ENCODE measurements at regions not wholly inside any gene's neighbourhood (a gene's known extent, or its start where the extent isn't known, plus 50 kb on each side); places are given as distances from the start of the nearest gene placed in this dataset.
"Not testable (repeated sequence)": the region's sequence is repeated elsewhere in the genome, so short reads cannot be mapped to it uniquely, and the experiment has no call there.

DNA sequence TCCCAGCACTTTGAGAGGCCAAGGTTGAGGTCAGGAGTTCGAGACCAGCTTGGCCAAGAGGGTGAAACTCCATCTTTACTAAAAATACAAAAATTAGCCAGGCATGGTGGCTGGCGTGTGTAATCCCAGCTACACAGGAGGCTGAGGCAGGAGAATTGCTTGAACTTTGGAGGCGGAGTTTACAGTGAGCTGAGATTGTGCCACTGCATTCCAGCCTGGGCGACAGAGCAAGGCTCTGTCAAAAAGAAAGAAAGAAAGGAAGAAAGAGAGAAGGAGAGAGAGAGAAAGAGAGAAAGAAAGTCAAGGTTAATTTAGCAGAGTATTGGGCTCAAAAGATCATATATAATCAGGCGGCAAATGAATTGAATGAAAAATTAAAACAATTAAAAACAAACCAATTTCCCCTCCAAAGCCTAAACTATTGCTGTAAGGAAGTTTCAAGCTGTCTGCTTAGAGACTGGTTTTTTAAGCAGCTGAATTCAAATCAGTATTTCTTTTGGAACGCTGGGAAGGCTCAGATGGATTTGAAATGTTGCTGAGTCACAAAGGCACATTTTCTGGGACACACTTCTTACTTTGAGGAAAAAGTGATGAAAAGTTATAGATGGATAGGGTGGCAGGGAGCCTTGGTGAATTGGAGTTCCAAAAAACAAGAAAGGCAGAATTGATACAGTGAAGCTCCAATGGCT is 81.3 kb upstream of the BHLHE40 start:
- DNase-seq (ENCODE audit: low read depth): no peak

DNA sequence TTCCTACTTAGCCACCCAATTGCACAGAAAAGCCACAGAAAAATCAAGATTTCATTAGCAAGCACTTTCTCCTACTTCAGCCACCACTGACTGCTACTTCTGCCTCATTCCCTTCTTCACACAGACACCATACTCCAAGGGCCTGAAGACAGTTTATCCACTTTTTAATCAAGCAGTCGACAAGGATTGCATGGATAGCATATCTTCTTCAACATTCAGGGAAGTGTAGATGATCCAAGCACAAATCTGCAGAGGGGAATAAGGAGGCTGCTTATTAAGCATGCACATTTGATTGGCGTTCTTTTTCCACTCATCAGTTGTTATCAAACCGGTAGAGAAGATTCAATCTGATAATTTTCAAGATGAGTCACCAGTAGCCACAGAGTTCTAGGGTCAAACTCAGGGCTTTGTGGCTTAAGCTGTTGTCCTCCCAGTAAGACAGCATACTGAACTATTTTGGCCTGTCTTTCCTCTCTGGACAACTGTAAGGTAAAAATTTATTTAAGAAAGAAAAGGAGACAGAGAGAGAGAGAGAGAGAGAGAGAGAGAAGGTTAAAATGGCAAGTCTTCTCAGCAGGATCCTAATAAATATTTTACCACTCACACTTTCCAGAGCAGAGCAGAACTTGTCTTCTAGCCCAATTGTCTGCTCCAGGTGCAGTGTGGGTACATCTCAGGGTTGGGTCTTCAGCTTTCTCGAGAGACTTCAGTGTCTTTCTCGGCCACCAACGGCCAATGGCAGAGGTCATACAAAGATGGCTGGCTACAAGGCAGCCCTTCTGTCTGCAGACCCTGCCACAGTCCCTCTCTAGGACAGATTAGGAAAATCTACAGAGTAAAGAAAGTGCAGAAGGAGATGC is 80.6 kb upstream of the BHLHE40 start:
- DNase-seq (ENCODE audit: low read depth): peak; percentile 26

DNA sequence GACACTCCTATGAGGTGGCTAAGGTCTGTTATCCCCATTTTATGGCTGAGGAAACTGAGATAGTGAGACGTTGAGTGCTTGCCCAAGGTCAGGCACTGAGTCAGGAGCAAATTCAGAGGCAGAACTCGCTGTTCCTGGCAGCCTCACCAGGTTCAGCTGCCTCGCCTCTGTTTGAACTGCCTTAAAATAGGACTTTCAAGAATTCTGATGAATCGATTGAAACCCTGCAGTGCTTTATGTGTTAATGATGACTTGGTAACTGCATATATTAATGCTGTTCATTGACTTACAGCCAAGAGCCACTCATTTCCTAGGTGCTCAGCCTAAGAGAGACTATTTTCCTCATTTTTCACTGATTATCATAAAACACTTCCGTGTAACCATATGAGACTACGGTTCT is 79.5 kb upstream of the BHLHE40 start:
- no peak for DNase-seq (ENCODE audit: low read depth)

DNA sequence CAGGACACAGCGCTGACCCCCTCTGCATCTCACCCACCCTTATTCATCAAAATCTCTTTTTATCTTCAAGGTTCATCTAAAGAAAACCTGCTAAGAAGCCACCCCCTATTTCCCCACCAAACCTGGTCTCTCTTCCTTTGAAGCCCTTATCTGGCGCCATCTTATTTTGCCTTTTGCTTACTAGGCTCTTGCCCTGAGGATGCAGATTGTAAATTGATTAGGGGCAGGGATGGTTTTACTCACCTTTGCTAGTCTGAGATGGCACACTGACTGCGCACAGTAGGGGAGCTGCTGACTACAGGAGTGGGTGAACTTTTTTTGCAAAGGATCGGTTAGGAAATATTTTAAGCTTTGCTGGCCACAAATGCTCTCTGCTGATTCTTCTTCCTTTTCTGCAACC is 78.9 kb upstream of the BHLHE40 start:
- no peak for DNase-seq (ENCODE audit: low read depth)

DNA sequence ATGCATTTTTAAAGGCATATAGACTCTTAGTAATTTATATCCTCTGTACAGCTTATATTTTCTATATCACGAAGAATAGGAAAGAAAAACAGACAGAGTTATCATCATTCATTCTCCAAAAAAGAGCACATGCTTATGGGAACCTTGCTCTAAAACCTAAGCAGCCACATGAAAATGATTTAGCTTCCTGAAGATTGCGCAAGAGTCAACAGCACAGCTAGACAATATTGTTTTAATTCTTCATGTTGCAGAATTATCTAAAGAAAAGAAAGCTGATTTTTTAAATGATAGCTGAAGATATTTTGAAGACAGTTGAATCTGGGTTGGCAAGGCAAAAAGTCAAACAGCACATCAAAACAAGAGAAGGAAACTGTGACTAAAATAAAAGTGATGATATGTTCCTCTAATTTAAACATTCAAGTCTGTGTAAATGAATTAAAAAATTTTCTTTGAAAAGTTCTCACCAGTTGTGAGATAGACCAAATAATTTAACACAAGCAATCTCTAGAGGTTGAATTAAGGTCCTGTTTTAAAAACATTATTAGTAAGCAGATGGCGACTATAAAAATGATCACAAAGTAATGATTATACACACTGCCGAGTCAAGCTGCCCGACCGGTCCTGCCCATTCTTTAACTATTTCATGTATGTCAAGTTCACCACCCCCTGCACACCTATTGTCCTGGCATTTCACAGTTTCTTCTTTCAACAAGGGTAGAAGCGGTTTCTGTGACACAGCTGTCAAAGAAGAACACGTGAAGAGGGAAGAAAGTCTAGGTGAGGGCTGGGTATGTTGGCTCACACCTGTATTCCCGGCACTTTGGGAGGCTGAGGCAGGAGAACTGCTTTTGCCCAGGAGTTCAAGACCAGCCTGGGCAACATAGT is 74.2 kb upstream of the BHLHE40 start:
- no peak for DNase-seq (ENCODE audit: low read depth)

DNA sequence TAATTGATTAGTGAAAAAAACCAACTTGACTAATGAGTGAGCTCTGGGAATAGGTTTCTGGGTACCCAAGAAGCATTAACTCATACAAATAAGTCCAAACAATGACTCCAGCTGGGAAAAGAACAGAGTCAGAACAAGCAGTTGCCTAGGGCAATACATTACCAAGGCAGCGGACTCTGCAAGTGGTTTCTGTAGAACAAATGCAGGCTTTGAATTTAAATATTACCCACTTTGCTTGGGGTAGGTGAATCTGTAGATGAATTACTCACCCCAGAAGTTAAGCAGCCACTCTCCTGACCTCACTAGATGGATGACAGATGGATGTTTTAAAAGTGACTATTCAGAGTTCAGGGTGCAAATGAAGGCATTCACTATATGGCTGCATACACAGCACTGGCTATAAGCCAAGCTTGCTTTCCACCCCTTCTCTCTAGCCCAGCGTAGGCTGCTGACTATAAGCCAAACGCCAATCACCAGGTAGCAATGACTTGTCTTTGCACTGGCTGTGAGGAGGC is 73.1 kb upstream of the BHLHE40 start:
- DNase-seq (ENCODE audit: low read depth): no peak

DNA sequence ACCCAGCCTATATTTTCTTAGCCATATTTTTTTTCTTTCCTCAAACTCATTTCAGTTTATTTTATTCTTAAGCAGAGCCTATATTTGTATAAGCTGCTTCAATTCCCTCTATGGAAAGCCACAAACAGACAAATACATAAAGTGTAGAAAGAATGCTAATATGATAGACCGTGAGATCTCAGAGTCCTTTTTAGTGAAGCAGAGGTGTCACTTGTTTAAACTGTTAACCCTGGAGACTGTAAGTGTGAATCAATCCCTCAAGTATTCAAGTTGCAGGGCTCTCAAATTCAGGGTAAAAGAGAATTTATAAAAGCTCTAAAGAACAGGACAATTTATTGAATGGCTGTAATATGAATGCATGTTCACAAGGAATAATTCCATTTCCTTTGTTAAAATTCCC is 72.2 kb upstream of the BHLHE40 start:
- DNase-seq (ENCODE audit: low read depth): no peak

DNA sequence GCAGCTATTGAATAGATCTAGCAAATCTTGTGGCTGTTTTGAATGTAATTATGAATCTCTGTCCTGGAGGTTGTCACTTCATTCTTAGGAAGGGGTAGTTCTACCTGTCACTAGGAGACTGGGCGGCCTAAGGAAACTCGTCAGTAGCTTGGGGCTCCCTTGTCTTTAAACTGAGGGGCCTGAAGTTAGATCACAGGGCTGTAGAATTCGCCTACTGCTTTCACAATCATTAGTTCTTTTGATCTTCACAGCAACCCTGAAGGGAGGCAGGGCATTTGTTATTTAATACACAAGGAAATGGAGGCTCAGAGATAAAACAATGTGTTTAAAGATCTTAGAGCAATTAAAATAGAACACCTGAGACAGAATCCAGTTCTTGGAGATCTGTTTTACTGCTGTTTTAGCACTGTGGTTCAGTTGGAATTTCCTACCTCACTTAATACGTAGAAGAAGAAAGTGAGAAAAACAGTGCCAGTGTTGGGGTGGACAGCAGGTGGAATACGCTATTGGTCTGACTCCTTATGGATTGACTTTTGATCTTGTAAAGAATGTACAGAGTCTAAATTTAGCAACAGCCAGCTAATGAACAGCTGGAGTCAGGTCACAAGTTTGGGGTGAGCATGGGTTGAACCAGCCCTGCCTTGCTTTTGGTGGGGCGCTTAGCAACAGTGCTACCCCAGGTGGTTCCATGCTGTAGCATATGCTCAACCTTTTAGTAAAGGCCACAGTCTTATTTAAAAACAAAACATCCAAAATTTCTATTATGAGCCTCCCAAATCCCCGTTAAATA is 71.4 kb upstream of the BHLHE40 start:
- DNase-seq (ENCODE audit: low read depth): no peak

DNA sequence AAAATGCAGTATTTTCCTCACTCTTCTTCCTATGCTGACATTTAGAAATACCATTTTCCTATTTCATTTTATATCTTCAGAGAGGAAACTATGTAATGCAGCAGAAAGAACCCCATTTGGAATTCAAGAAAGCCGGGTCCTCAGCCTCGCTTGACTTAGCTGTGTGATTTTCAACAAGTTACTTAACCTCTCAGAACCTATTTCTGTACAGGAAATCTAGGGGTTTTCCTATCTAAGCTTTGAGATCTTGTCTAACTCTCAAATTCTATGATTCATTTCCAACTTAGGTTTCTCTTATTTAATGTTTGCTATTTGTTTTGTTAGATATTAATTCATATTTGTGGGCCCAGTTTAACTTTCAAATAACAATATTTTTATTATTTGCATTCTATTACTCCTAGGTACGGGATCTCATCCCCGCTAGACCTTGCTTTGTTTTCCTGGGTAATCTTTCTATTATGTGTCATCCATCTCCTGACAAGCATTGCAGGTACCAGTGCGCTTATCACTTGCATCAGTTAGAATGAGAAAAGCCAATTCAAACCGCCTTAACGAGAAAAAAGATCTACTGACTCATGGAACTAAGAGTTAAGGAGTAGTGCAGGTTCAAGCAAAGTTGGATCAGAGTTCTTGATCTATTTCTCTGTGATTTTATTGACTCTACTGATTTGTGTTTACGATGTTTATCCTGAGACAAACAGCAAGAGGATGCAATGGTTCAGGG is 70.6 kb upstream of the BHLHE40 start:
- no peak for DNase-seq (ENCODE audit: low read depth)

DNA sequence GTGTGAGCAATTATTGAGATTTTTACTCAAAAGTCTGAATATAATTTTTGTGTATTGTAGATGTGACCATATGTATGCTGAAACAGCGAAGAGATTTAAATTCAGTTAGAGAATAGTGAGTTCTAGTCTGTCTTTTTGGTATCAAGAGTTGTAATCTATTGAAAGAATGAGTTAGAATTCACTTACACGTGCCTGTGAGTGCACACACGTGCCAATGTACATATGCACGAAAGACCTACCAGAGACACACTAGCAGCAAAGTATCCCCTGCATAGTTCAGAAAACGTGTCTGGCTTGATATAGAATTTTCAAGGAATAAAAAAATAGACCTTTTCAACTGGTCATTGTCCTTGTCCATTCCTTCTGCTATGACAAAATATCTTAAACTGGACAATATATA is 64.8 kb upstream of the BHLHE40 start:
- no peak for DNase-seq (ENCODE audit: low read depth)

DNA sequence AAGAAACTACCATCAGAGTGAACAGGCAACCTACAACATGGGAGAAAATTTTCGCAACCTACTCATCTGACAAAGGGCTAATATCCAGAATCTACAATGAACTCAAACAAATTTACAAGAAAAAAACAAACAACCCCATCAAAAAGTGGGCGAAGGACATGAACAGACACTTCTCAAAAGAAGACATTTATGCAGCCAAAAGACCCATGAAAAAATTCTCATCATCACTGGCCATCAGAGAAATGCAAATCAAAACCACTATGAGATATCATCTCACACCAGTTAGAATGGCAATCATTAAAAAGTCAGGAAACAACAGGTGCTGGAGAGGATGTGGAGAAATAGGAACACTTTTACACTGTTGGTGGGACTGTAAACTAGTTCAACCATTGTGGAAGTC is 57.6 kb upstream of the BHLHE40 start:
- DNase-seq (ENCODE audit: low read depth): not testable (repeated sequence)

DNA sequence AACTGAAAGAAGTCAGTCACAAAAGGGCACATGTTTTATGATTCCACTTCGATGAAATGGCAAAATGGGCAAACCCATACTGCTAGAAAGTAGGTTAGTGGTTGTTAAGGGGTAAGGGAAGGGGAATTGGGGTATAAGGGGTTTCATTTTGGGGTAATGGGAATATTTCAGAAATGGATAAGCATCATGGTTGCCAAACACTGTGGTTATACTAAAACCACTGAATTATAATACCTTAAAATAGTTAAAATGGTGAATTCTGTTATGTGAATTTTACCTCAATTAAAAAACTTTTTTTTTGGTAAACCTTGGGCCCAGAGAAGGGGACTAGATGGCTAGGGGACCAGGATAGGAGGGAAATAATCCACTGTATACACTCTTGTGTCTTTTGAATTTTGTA is 52.3 kb upstream of the BHLHE40 start:
- DNase-seq (ENCODE audit: low read depth): no peak

DNA sequence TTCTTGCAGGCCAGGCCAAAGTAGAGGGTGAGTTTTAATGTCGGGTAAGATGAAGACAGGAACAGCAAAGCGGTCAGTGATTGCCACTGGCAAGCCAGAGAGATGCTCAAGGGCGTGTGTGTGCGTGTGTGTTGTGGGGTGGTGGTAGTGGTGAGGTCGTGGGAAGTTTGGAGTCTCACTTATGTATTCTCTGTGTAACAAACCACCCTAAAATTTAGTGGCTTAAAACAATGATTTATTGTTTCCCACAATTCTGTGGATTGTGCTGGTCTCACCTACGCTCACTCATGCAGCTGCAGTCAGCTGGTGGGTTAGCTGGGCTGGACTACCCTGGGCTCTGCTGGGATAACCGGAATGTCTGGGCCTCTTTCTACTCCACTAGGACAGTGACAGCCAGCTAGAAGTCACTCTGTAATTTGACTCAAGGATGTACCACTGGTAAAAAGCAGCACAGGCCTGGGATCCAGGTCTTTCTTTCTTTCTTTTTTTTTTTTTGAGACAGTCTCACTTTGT is 50.9 kb upstream of the BHLHE40 start:
- no peak for DNase-seq (ENCODE audit: low read depth)

Measured in CMK (cell line).